ENCODE measurements at regions not wholly inside any gene's neighbourhood (a gene's known extent, or its start where the extent isn't known, plus 50 kb on each side); places are given as distances from the start of the nearest gene placed in this dataset.

DNA sequence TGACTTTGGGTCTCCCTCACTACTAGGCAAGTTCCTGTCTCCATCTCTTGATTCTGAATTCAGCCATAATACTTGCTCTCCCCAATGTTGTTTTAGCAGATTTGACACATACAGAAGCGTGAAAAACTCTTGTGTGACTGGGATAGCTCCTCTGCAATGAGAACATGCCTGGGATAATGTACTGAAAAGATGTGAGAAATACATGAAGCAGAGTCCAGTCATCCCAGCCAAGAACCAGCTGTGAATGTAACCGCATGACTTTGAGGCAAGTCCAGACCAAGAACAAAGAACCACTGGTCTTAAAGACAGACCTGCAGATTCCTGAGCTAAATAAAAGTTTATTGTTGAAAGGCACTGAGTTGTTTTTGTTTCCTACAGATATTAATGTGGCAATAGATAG lies 135.0 kb downstream of the NMUR2 start:
- DNase-seq (ENCODE audit: low read depth) = no peak

DNA sequence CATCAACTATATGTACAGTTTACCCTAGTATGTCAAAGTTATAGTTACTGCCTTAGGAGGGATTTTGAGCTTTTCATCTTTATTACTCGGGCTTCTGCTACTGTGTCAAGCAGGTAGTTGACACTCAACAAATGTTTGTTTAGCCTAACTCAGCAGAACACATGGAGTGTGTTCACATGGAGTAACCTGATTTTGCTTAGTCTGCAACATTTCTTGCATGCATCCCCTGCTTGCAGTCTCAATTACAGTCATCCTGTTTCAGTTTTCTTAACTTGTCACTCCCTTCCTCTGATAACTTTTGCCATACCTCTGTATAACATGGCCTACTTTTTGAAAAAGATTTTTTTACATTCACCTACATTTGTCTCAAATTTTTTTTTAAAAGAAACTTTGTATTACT lies 135.5 kb downstream of the NMUR2 start:
- DNase-seq (ENCODE audit: low read depth) = no peak

DNA sequence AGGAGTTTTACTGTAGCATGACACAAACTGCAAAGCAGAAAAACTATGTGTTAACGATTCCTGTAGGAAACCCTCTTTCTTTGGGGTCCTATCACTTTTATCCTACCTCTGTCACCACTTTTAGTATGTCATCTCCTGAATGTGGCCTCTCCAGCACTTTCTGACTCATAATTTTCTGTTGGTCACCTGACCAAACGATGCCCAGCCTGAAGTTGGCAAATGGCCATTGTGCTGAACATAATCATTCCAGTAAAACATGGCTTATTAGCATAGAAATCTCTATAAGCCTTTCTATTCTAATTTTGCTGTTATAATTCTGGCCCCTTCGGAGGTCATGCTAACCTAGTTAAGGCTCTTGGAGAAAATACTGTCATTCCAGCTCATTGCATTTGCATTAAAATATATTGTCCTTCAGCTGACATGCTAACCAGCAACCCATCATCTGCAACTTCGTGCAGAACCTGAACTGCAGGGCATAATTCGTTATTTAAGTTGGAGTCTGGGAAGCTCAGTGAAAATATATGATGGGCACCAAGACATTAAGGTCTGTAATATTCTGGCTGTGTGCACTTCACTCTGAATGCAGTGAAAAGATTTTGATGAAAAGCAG lies 140.3 kb downstream of the NMUR2 start:
- DNase-seq (ENCODE audit: low read depth) = no peak

DNA sequence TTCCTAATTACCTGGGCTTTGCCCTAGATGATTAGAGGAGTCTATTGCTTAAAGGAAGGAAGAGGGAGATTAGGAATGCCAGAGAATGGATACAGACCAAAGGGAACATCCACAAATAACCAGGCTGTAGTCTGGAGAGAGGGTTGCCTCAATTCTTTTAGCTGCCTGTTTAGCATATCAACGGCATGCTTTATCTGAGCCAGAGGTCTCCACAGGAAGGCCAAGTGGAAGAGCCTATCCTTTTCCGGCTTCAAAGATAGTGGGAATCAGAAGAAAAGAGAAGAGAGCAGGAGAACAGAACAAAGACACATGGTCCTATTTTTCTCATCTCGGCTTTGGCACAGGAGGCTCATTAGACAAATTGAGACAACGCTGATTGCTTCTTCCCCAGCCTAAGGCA lies 142.4 kb downstream of the NMUR2 start:
- DNase-seq (ENCODE audit: low read depth) = no peak

DNA sequence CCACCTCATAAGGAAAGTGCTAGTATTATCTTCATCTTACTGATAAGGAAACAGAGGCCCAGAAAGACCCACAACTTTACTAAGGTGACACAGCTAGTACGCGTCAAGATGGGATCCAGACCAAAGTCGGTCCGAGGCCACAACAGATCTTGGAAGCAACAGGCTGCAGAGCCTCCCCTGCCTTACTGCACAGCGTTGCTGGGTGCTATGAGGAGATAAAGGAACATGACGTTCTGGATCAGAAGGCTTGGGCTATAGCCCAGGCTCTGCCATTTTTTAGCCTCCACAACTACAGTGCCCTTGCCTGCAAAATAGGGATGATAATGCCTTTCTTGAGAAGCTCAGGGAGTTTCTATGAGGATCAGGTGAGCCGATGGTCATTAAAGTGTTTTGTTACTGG lies 144.1 kb downstream of the NMUR2 start:
- no peak for DNase-seq (ENCODE audit: low read depth)

DNA sequence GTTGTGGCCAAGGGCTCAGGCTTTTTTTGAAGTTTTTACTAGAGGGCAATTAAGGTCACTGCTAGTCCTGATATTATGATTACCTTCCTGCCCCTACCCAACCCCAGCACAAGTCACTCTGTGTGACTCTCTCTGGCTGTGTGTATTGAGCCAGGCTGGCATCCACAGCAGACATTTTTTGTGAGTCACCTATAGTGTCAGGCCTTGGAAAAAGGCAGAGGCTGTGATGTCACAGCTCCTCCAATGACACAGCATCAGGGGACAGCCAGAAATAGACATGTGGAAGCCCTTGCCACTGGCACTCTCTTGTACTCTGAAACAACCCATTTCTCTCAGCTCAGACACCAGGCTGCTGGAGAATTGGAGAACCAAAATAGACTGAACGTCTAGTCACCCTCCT lies 145.4 kb downstream of the NMUR2 start:
- DNase-seq (ENCODE audit: low read depth) = no peak

DNA sequence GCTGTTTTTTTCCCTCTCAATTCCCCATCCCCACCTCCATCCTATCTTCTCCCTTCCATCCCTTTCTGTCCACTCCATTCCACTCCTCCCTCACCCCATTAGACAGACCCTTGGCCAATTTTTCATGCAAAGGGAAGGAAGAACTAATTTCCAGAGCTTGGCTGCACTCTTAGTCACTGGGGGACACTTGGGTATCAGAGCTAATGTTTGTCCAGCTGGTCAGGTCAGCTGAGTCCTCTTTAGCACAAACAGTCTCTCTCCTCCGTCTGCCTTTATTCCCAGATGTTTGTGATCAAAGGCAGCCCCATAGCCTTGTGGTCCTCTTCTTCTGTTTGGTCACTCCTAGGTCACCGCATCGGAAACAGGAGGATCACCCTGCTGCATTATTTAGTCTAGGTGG lies 148.5 kb downstream of the NMUR2 start:
- no peak for DNase-seq (ENCODE audit: low read depth)

DNA sequence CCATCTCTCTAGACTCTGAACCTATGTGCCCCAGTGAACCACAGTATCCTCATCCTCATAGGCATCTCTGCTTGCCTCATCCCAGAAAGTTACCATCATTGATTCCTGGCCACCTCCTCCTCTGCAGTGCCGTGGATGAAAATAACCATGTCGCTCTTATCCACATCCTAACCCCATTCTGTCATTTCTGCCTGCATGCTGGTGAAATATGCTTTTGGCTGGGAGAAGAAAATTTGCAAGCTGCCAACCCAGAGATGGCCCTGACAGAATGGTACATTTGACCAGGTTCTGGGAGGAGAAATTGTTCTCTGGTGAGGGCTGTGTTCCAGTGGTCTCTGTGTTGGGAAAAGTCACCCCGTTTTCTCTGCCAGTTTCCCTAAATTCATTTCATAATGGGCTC lies 149.7 kb downstream of the NMUR2 start:
- no peak for DNase-seq (ENCODE audit: low read depth)

DNA sequence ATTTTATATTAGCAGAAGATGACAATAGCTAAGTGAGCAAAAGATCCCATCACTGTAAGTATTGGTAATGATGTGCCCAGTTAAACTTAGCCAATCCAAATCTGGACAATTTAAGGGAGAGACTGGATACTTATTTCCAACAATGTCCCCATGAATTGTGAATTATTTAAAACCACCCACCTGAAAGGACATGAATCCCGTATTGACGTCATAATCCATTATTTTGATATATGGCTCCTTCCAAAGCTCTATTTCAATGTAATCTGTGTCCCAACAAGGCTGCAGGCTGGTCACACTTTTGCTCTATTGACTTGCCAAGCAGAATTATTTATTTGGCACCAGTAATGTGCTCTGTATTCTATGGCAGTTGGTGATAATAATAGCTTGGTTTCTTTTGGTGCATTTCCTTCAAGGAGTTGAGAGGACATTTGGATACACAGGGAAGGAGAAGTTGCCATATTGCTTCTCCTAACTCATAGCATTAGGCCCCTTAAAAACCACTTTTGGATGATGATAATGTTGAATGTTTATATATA lies 157.2 kb downstream of the NMUR2 start:
- DNase-seq (ENCODE audit: low read depth) = no peak

DNA sequence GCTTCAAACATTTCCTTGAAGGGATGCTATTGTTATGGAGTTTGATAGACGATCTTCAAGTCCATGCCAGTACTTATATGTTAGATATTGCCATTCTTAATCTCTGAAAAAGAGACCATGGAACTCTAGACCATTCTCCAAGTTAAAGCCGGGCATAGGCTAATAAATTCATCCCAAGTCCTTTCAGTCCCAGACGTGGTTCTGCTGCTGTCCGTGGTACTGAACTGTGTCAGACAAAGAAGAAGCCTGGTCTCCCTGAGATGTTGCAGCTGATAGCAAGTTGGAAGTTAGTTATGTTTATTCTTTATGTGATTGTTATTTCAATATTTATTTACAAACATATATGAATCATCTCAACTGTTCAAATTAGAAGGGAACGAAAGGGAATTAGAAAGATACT lies 158.7 kb downstream of the NMUR2 start:
- no peak for DNase-seq (ENCODE audit: low read depth)

DNA sequence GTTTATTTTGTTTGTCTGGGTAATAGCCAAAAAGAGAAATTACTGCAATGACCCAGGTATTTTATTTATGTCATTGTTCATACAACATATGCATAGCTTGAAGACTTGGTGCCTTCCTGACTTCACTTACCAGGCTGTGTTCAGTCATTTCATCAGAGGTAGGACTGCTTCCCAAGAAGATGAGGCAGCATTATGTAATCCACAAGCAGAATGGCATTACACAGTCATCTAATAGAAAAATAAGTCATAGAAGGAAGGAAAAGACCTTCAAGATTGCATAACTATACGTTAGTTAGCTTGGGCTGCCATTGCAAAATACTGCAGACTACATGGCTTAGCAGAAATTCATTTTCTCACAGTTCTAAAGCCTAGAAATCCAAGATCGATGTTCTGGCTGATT lies 167.5 kb downstream of the NMUR2 start:
- DNase-seq (ENCODE audit: low read depth) = no peak

DNA sequence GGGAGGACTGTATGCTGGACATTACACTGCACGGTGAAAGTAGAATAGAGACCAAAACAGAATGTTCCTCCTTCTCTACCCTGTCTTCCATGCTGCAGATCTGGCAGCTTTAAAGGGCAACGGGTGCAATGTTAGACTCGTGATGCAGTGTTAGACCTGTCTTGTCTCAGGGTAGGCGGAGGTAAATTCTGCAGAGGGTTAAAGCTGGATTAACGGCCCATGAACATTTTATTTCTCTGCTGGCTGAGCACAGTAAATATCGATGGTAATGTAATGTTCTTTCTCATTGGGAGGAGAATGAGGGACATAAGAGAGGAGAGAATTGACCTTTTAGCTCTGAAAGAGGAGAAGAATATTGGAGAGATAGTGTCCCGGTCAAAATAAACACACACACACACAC lies 178.9 kb downstream of the NMUR2 start:
- no peak for DNase-seq (ENCODE audit: low read depth)

DNA sequence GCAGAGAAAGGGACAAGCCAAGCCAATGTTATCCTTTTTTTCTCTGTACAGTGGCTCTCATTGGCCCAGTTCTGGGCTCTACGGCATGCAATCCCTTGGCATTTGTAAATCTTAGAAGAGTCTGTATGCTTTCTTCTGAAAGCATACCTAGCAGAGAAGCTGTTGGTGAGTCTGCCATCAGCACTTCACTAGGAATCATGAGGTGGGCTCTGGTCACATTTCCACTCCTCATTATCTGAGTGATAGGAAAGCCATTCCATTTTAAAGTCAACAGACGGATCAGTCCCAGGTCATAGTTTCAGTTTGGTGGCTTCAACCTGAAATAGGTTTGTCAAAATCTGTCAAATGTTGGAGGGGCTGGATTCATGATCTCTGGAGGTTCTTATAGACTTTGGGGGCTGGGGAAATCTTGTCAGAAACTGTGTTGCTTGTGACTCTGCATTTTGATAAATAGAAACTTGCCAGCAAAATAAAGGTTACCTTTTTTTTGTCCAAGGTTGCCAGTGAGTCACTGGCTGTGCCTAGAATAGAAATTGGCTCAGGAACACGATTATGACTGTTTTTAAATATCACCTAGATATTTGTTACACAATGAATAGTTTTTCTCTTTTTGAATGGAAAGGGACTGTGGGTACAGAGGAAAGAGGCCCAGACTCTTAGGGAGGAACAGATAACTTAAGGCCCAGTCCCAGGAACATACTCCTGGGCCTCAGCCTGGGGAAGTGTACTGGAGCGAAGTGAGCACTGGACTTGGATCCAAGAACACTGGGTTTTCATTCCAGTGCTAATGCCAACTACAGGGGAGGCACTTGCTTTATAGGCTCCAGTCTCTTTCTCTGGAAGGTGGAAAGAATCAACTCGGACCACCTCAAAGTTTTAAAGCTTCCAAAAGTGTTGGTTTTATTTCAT lies 183.1 kb downstream of the NMUR2 start:
- no peak for DNase-seq (ENCODE audit: low read depth)

DNA sequence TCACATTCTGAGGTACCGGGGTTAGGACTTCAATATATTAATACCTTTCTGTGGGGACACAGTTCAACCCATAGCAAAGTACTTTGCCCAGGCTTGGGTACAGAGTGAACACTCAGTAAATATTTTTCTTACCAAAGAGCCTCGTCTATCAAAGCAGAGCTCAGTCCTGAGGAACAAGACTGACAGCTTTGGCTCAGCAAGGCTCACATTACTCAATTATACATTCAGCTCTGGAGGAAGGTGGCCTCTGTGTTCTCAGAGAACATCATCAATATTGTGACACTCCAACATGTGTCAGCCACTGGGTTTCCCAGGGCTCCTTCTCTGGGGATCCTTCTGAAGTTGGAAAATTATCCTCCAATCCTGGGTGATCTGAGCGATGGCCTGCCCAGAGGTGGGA lies 186.4 kb downstream of the NMUR2 start:
- DNase-seq (ENCODE audit: low read depth) = no peak

DNA sequence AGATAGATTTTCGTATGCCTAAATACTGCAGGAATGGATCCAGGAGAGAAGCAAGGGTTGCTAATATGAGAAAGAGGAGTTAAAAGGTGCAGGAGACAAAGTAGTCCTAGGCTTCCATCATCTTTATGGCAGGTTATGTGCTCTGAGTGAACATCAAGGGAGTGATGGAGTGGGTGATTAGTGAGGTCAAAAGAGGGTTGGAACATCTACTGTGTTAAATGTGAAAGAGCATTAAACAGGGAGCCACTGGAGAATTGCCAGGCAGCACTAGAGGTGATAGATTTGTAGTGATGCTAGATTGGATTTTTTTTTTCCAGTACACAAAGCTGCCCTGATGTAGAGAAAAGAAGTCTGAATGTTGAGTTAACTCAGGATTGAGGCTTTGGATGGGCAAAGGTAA lies 199.3 kb downstream of the NMUR2 start:
- no peak for DNase-seq (ENCODE audit: low read depth)

DNA sequence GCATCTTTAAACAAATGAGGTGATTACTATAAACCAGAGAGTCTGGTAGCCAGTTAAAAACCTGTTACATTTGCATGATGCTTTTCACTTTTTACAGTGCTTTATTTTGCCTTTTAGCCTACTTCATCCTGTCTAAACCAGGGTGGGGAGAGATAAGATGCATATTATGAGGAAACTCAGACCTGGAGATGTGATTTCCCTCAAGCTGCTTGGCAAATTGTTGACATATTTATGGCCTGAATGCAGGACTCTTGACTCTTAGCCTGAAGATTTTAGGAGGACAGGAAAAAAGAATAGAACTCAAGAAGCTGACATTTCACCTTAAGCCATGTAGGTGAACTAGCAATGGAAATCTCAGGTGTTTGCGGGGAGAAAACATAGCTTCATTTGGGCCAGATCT lies 202.8 kb downstream of the NMUR2 start:
- DNase-seq (ENCODE audit: low read depth) = no peak

DNA sequence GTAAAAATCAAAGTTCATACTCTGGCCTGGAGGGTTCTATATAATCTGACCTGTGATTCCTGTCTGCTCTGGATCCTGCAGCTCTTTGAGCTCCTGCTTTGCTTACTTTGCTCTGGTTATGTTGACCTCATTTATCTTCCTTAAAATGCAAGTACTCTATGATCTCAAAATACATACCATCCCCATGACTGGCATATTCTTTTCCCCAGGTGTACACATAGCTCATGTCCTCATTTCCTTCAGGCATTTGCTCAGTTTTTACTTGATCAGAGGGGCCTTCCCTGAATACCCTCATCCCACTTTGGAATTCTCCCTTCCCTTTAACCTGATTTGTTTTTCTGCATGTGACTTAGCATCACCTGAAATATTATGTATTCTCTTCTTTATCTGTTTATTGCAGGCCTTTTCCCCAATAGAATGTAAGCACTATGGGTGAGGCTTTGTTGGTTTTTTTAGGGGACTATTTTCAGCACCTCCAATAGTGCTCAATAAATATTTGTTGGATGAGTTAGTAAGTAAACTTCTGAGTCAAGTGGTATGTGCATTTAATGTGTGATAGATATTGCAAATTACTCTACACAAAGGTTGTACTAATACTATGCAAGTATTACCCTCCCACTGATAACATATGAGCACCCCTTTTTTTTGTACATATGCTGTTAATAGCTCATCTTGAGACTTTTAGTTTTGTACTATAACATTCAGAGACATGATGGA lies 211.5 kb downstream of the NMUR2 start:
- DNase-seq (ENCODE audit: low read depth) = no peak

DNA sequence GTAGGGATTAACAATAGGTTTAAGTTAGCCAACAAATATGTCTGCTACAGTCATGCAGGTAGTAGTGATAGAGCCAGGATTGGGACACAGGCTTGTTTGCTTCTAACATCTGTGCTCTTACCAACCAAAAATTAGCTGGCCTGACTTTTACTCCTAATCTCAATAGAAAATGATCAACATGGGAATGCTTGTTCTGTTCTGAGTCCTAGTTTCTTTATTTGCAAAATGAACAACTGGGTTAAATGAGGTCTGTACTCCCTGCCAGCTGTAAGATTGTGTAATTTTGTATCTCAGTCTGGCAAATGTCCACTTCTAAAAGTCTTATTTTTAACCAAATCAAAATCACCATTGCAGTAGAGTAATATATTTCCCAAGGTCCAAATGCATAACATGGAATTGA lies 216.8 kb downstream of the NMUR2 start:
- DNase-seq (ENCODE audit: low read depth) = no peak

DNA sequence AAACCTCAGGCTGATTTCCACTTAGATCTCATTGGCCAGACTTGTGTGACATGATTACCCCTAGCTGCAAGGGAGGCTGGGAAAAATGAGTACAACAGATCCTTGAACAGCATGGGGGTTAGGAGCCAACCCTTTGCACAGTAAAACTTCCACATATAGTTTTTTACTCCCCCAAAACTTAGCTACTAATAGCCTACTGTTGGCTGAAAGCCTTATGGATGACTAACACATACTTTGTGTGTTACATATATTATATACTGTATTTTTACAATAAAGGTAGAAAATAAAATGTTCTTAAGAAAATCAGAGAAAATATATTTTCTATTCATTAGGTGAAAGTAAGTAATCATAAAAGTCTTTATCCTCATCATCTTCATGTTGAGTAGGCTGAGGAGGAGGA lies 217.4 kb downstream of the NMUR2 start:
- no peak for DNase-seq (ENCODE audit: low read depth)

DNA sequence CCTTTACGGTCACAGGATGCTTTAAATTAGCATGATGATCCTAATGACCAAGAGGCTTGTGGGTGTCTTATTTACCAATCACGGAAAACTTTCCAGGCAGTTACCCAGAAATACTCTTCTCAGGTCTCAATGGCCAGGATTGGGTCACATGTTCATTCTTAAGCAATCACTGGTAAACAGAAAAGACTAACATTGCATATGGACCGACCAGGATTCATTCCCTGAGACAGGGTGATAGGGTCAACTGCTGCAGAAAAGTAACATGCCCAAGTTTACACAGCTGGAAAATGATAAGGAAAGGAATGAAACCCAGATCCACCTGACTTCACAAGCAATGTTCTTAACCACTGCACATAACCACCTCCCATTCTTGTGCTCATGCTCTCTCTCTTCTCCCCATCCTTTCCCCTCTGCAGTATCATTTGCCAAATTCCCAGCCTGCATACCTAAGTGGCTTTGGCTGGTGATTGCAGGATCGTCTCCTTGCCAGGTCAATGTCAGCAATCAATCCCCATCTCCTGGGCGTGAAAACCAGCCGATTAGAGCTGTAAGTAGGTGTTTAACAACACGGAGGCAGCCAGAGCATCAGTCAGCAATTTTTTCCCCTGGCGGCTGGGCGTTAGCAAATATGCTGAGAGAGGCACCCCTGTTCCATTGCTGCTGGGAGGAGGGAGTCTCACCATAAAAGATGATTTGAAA lies 219.4 kb downstream of the NMUR2 start:
- DNase-seq (ENCODE audit: low read depth) = no peak

DNA sequence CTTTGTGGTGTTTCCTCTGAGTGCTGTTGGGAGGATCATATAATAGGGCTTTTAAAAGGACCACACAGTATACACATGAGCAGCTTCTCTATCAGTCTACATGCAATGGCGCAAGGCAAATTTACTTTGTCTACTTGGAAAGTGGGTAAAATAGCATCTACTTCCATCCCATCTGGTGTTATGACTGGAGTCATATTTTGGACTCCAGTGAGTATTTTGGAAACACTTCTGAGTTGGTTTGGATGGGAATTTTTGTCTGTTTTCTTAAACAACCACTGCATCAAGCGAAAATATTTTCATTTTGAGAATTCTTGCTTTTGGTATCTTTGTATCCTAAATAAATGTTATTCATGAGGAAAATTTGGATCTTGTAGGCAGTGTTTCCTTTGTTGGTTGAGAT lies 220.8 kb downstream of the NMUR2 start:
- DNase-seq (ENCODE audit: low read depth) = no peak

DNA sequence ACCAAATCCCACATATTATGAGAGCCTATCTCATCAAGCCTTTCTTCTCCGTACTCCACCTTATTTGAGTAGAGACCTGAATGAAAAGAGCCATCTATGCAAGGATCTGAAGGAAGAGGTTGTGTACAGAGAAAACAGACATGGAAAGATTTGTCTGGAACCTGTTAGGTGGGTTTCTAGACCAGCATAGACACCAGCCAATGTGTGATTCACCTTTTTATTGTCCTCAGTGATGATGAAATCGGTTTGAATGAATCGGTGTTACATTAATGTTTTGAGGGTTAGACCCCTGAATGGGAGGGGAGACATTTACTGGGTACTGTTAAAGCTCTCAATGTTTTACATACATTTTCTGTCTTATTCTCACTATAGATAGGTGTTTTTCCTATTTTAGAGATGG lies 223.6 kb downstream of the NMUR2 start:
- DNase-seq (ENCODE audit: low read depth) = no peak

Data from stimulated activated CD8-positive, alpha-beta memory T cell treated with anti-CD3 and anti-CD28 coated beads, Interleukin-4, amount 100 ng/mL, for 24 hours (primary cell).